C4-2B (cell line): ENCODE measurements at regions not wholly inside any gene's neighbourhood (a gene's known extent, or its start where the extent isn't known, plus 50 kb on each side); places are given as distances from the start of the nearest gene placed in this dataset.

Experiments used
- CTCF ChIP-seq: fragments of 450-650 bp; conservative IDR thresholded peaks from 2 replicates; pipeline ENCODE4 v1.5.1; 2017; ENCODE audit warnings: mild to moderate bottlenecking
- ZFX ChIP-seq: fragments of 450-650 bp; IDR thresholded peaks from 2 replicates; pipeline ENCODE4 v1.6.1; 2017

GRCh38 chr3:117129516-117129915 lies 419.9 kb downstream of the TUSC7 start:
- TF ChIP-seq CTCF (no peak), ZFX (no peak)
